Common myeloid progenitor, CD34-positive (primary cell): ENCODE measurements at regions not wholly inside any gene's neighbourhood (a gene's known extent, or its start where the extent isn't known, plus 50 kb on each side); places are given as distances from the start of the nearest gene placed in this dataset.
A peak's percentile ranks its signal among the peaks of the same experiment; 100 is the strongest.

Source experiments
- CTCF ChIA-PET: fragments of 350-600 bp; sonication (Branson Sonifier 250); formaldehyde crosslinking; loops from one replicate; lab custom pipeline; 2021; ENCODE audit warnings: antibody characterized with exemption; lab: Charles Lee
- POLR2A ChIA-PET: fragments of 350-600 bp; sonication (Branson Sonifier 250); formaldehyde crosslinking; loops from one replicate; lab custom pipeline; 2021; ENCODE audit warnings: antibody characterized with exemption; lab: Charles Lee
- DNase-seq, 3 donors: peaks; one replicate each; pipeline versions ENCODE4 v3.0.0 to v3.0.0-alpha.2; 2013
- H3K27ac ChIP-seq, 2 experiments: 1 replicate in 1 of 2; 2 replicates in 1 of 2; pipeline ENCODE4 v1.7.0; 2013; ENCODE audit warnings: inconsistent platforms in 2 of 2, low read length in 2 of 2, mild to moderate bottlenecking in 2 of 2, low read depth in 1 of 2, moderate library complexity in 1 of 2; ENCODE audit not compliant: severe bottlenecking in 2 of 2, insufficient read depth in 1 of 2, poor library complexity in 1 of 2
- H3K27me3 ChIP-seq, 5 experiments: replicated peaks in 2 of 5; 1 replicate in 3 of 5; 2 replicates in 2 of 5; pipeline versions ENCODE4 v1.6.1 to v1.7.0; 2013; ENCODE audit warnings: low read length in 4 of 5, mild to moderate bottlenecking in 2 of 5, moderate library complexity in 2 of 5, inconsistent platforms in 1 of 5; ENCODE audit not compliant: insufficient read depth in 5 of 5, control insufficient read depth in 4 of 5
- H3K36me3 ChIP-seq, 4 experiments: 1 replicate in 2 of 4; 2 replicates in 2 of 4; pipeline versions ENCODE4 v1.6.1 to v1.7.0; 2013; ENCODE audit warnings: low read length in 3 of 4, control low read depth in 1 of 4, mild to moderate bottlenecking in 1 of 4; ENCODE audit not compliant: control insufficient read depth in 4 of 4, insufficient read depth in 4 of 4
- H3K4me1 ChIP-seq, 4 experiments: 1 replicate in 3 of 4; 2 replicates in 1 of 4; pipeline versions ENCODE4 v1.6.1 to v1.7.1; 2013; ENCODE audit warnings: low read length in 3 of 4, mild to moderate bottlenecking in 3 of 4, control low read depth in 1 of 4, inconsistent platforms in 1 of 4, moderate library complexity in 1 of 4; ENCODE audit not compliant: control insufficient read depth in 4 of 4, insufficient read depth in 4 of 4; ENCODE audit errors: control extremely low read depth in 1 of 4
- H3K4me3 ChIP-seq, 7 experiments: 1 replicate in 4 of 7; 2 replicates in 3 of 7; pipeline versions ENCODE4 v1.5.1 to v1.7.0; 2013; ENCODE audit warnings: mild to moderate bottlenecking in 7 of 7, low read length in 6 of 7, moderate library complexity in 6 of 7, inconsistent platforms in 2 of 7, low read depth in 2 of 7, control low read depth in 1 of 7; ENCODE audit not compliant: insufficient read depth in 4 of 7, control insufficient read depth in 1 of 7; ENCODE audit errors: extremely low read depth in 1 of 7
- H3K9me3 ChIP-seq, 5 experiments: 1 replicate in 4 of 5; 2 replicates in 1 of 5; pipeline versions ENCODE4 v1.6.1 to v1.7.1; 2013; ENCODE audit warnings: low read length in 4 of 5, mild to moderate bottlenecking in 2 of 5, inconsistent platforms in 1 of 5, low read depth in 1 of 5, moderate library complexity in 1 of 5; ENCODE audit not compliant: control insufficient read depth in 4 of 5, insufficient read depth in 2 of 5; ENCODE audit errors: control extremely low read depth in 1 of 5
- WGBS: methylation state at CpG from one replicate; pipeline ENCODE4 v1.1.5; 2013; ENCODE audit not compliant: insufficient coverage; 5-methylcytosine and 5-hydroxymethylcytosine counted together

DNA sequence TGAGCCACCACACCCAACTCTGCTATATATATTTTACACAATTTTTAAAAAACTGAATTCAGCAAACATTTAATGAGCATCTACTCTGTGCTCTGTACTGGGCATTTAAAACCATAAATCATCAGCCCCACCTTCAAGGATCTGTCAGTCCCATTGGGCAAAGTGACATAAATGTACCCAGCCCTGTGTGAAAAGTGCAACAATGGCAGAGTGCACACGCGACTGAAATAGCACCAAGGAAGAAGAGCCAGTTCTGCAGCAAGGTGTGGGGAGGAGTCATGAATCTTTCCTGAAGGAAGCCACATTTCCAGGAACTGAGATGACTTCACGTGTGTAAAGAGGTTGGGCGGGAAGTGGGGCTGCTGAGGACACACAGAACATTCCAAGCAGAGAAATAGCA lies 111.5 kb upstream of the ATP6AP2 start:
- H3K27ac ChIP-seq, result no peak overlapping the region
- H3K36me3 ChIP-seq, result no peaks in the 10 kb centered on the region
- POLR2A ChIA-PET, result no interaction called here
- no peak for DNase-seq
- no peak overlapping the region for H3K4me3 ChIP-seq
- 80% methylated on average over 3 of the region's 4 CpGs for WGBS
- peaks cover 7 to 35% (median 23%) of the 10 kb centered on the region in 4 experiments for H3K4me1 ChIP-seq
- peaks cover 0 to 8% (median 0%) of the 10 kb centered on the region in 5 experiments for H3K27me3 ChIP-seq
- no peaks in the 10 kb centered on the region for H3K9me3 ChIP-seq
- CTCF ChIA-PET, result interaction anchor here (0.6 to 2.0 kb wide), 6 partner anchors 8 to 759 kb away, joined by 3 to 10 read pairs (median 4); no protein-coding TSS in a partner anchor

DNA sequence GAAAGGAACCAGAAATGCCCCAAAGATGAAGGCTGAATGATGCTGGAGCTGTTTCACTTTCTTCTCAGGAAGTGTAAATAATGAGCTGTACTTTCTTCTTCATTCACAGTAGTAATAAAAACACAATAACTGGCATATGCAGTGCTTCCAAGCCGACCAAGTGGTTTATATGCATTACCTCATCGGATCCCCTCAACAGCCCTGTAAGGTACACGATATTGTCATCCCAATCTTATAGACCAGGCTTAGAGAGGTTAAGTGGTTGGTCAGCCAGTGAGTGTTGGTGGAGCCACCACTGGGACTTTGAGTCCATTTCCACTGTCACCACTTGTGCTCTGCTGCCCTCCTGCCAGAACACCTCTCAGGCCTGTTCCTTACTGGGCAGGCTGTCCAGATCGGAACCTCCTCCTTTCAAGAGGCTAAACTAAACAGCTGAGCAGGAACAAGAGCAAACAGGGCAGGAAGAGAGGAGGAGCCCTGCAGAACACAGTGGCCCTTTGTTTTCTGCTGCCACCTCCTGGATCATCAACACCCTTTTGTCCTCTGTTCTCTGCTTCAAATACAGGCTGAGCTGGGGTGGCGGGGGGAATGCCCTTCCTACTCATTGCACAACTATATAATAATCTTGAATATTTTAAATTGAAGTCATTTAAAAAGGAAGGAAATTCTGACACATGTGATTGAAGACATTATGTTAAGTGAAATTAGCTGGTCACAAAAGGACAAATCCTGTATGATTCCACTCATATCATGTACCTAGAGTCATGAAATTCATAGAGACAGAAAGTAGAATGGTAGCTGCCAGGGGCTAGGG lies 112.5 kb upstream of the ATP6AP2 start:
- CTCF ChIA-PET, result interaction anchor here (0.6 to 2.0 kb wide), 12 partner anchors 9 to 758 kb away, joined by 3 to 10 read pairs (median 3); no protein-coding TSS in a partner anchor
- POLR2A ChIA-PET, result no interaction called here
- Histone ChIP-seq H3K9me3 (no peaks in the 10 kb centered on the region), H3K4me3 (peak overlapping the region in 1 of 7 experiments; percentile 5), H3K4me1 (peaks cover 3 to 24% (median 14%) of the 10 kb centered on the region in 4 experiments), H3K27me3 (peaks cover 0 to 6% (median 0%) of the 10 kb centered on the region in 5 experiments), H3K36me3 (no peaks in the 10 kb centered on the region), H3K27ac (no peak overlapping the region)
- peak; percentile 54 to 81 (median 79) for DNase-seq
- 66% methylated on average over 4 of the region's 5 CpGs for WGBS

DNA sequence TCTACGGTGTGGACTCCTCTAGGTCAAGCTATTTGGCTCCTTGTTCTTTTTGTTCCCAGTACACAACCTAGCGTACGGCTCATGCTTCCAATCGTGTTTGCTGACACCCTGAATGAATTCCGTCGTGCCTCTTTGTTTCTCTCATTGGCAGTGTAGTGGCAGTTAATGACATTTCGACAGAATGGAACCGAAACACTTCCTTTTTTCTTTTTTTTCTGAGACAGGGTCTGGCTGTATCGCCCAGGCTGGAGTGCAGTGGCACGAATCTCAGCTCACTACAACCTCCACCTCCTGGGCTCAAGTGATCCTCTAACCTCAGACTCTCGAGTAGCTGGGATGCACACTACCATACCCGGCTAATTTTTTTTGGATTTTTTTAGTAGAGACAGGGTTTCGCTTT lies 113.3 kb upstream of the ATP6AP2 start:
- no peak overlapping the region for H3K27ac ChIP-seq
- DNase-seq, result no peak
- POLR2A ChIA-PET, result no interaction called here
- CTCF ChIA-PET, result interaction anchor here (1.6 to 2.0 kb wide), 4 partner anchors 49 to 154 kb away, joined by 4 to 10 read pairs (median 6); no protein-coding TSS in a partner anchor
- no peaks in the 10 kb centered on the region for H3K36me3 ChIP-seq
- peaks cover 0 to 19% (median 12%) of the 10 kb centered on the region in 4 experiments for H3K4me1 ChIP-seq
- peaks cover 0 to 6% (median 0%) of the 10 kb centered on the region in 5 experiments for H3K27me3 ChIP-seq
- no peak overlapping the region for H3K4me3 ChIP-seq
- WGBS, result 88% methylated on average over 12 of the region's 13 CpGs
- H3K9me3 ChIP-seq, result no peaks in the 10 kb centered on the region

GRCh38 chrX:40465735-40466551 lies 114.8 kb upstream of the ATP6AP2 start:
- Histone ChIP-seq H3K4me3 (no peak overlapping the region), H3K4me1 (peaks cover 0 to 17% (median 7%) of the 10 kb centered on the region in 4 experiments), H3K27ac (no peak overlapping the region), H3K27me3 (peaks cover 0 to 6% (median 0%) of the 10 kb centered on the region in 5 experiments), H3K36me3 (no peaks in the 10 kb centered on the region), H3K9me3 (no peaks in the 10 kb centered on the region)
- WGBS, result 58% methylated on average over 5 of the region's 5 CpGs
- CTCF ChIA-PET, result interaction anchor here (1.4 kb wide), 1 partner anchor 152 kb away, joined by 5 read pairs; no protein-coding TSS in a partner anchor
- POLR2A ChIA-PET, result no interaction called here
- DNase-seq, result no peak

DNA sequence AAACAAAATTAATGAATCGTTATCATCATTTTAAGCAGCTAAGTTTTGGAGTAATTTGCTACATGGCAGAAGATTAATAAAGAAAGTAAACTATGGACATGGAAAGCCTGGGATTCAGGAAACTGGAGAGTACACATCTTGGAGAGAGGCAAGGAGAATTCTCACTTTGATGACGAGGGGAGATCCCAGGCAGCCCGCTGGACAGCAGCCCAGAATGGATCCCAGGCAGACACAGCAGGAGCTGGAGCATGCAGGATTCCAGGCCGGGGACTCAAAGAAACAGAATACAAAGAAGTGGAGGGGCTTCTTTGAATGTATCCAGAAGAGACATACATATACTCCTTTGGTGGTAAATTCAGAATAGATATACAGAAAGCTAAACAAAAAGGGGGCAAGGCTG lies 118.0 kb upstream of the ATP6AP2 start:
- H3K27ac ChIP-seq, result no peak overlapping the region
- 69% methylated on average over 3 of the region's 4 CpGs for WGBS
- H3K4me3 ChIP-seq, result no peak overlapping the region
- ChIA-PET CTCF (interaction anchor here (1.5 kb wide), 1 partner anchor 14 kb away, joined by 3 read pairs; no protein-coding TSS in a partner anchor), POLR2A (no interaction called here)
- H3K27me3 ChIP-seq, result peaks cover 0 to 10% (median 0%) of the 10 kb centered on the region in 5 experiments
- no peaks in the 10 kb centered on the region for H3K36me3 ChIP-seq
- peaks cover 0 to 2% (median 0%) of the 10 kb centered on the region in 5 experiments for H3K9me3 ChIP-seq
- DNase-seq, result no peak
- peaks cover 0 to 14% (median 3%) of the 10 kb centered on the region in 4 experiments for H3K4me1 ChIP-seq

DNA sequence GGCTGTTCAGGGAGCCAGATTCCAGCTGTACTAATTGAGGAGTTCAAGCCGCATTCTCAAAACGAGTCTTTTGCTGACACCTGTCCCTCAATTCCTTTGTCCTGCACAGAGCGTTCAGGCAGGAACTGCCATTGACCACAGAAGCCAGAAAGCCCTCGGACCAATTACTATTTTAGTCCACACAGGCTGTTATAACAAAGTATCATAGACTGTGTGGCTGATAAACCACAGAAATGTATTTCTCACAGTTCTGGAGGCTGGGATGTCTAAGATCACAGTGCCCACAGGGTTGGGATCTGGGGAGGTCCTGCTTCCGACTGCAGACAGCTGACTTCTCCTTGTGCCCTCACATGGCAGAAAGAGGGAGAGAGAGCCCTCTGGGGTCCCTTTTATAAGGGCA lies 119.8 kb upstream of the ATP6AP2 start:
- DNase-seq, result no peak
- H3K27ac ChIP-seq, result no peak overlapping the region
- peaks cover 0 to 4% (median 0%) of the 10 kb centered on the region in 5 experiments for H3K9me3 ChIP-seq
- peaks cover 0 to 14% (median 0%) of the 10 kb centered on the region in 5 experiments for H3K27me3 ChIP-seq
- ChIA-PET CTCF (no interaction called here), POLR2A (no interaction called here)
- H3K4me1 ChIP-seq, result peaks cover 0 to 9% (median 1%) of the 10 kb centered on the region in 4 experiments
- WGBS, result 51% methylated on average over 5 of the region's 5 CpGs
- no peak overlapping the region for H3K4me3 ChIP-seq
- H3K36me3 ChIP-seq, result no peaks in the 10 kb centered on the region
